Karpas-422 (cell line): ENCODE measurements at regions not wholly inside any gene's neighbourhood (a gene's known extent, or its start where the extent isn't known, plus 50 kb on each side); places are given as distances from the start of the nearest gene placed in this dataset.

Experiments used
- DNase-seq: peaks from one replicate; pipeline ENCODE4 v3.0.0-alpha.2; 2015
- H2AFZ ChIP-seq: fragments of 200-600 bp; sonication (generic); 2 replicates; pipeline ENCODE4 v1.6.1; 2014; ENCODE audit warnings: antibody characterized with exemption, low read length, mixed read lengths
- H3K27ac ChIP-seq: fragments of 200-600 bp; sonication (generic); 2 replicates; pipeline ENCODE4 v1.5.1; 2014; ENCODE audit warnings: mild to moderate bottlenecking, low read length, moderate library complexity
- H3K27me3 ChIP-seq: fragments of 200-600 bp; sonication (generic); 2 replicates; pipeline ENCODE4 v1.6.1; 2014; ENCODE audit warnings: low read length, mixed read lengths
- H3K36me3 ChIP-seq: fragments of 200-600 bp; sonication (generic); 2 replicates; pipeline ENCODE4 v1.6.1; 2014; ENCODE audit warnings: low read length, mixed read lengths; ENCODE audit not compliant: insufficient read depth
- H3K4me1 ChIP-seq: fragments of 200-600 bp; sonication (generic); 2 replicates; pipeline ENCODE4 v1.6.1; 2014; ENCODE audit warnings: mild to moderate bottlenecking, low read length, mixed read lengths
- H3K4me2 ChIP-seq: fragments of 200-600 bp; sonication (generic); 2 replicates; pipeline ENCODE4 v1.6.1; 2014; ENCODE audit warnings: low read length, low read depth, mild to moderate bottlenecking; ENCODE audit not compliant: poor library complexity, severe bottlenecking
- H3K4me3 ChIP-seq: fragments of 200-600 bp; sonication (generic); 2 replicates; pipeline ENCODE4 v1.5.1; 2014; ENCODE audit warnings: mild to moderate bottlenecking, antibody characterized with exemption, low read length, mixed read lengths
- H3K79me2 ChIP-seq: fragments of 200-600 bp; sonication (generic); 2 replicates; pipeline ENCODE4 v1.6.1; 2014; ENCODE audit warnings: mild to moderate bottlenecking, low read length, mixed read lengths
- H3K9ac ChIP-seq: fragments of 200-600 bp; sonication (generic); 2 replicates; pipeline ENCODE4 v1.6.0; 2014; ENCODE audit warnings: low read length
- H3K9me2 ChIP-seq: fragments of 200-600 bp; sonication (generic), shearing (Covaris generic); replicated peaks from 2 replicates; pipeline ENCODE4 v1.6.0; 2014; ENCODE audit warnings: mild to moderate bottlenecking, low read length, moderate library complexity; ENCODE audit not compliant: insufficient read depth
- H3K9me3 ChIP-seq: fragments of 300-700, 200-600 bp; sonication (generic); 2 replicates; pipeline ENCODE4 v1.6.1; 2014; ENCODE audit warnings: low read length, mixed read lengths
- H4K20me1 ChIP-seq: fragments of 200-600 bp; sonication (generic); 2 replicates; pipeline ENCODE4 v1.6.1; 2014; ENCODE audit warnings: mild to moderate bottlenecking, antibody characterized with exemption, low read length, low read depth; ENCODE audit not compliant: insufficient read depth

DNA sequence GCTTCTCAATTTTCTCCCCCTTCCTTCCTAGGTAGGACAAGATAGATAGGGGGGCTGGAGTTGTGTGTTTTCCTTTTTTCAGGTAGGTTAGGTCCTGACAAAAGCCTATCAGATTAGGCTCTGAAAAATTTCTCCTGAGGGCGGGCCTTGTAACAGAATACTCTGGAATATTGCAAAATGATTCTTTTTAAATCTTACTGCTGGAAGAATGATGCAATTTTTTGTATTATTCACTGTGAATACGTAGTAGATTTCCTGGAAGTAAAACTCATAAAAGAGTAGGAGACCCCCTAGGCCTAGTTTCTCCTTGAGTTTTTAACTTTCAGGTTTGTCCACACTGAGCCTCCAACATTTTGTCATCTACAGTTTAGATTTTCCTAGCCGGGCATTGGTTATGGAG, 1701.8 kb downstream of the EFNA5 start:
- H2AFZ ChIP-seq = no peak overlapping the region
- no peaks in the 10 kb centered on the region for H3K27me3 ChIP-seq
- no peak overlapping the region for H3K4me2 ChIP-seq

DNA sequence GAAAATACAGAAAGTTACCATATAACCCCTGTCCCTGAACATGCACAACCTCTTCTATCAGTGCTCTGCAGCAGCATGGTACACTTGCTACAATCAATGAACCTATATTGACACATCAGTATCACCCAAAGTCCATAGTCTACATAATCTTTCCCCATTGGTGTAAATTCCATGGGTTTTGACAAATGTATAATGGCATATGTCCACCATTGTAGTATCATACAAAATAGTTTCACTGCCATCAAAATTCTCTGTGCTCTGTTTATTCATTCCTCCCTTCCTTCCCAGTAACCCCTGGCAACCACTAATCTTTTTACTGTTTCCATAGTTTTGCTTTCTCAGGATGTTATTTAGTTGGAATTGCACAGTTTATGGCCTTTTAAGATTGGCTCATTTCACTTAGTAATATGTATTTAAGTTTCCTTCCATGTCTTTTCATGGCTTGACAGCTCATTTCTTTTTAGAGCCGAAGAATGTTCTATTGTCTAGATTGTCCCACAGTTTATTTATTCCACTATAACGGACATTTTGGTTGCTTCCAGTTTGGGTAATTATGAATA, 1707.0 kb downstream of the EFNA5 start:
- Histone ChIP-seq H2AFZ (no peak overlapping the region), H4K20me1 (no peaks in the 10 kb centered on the region), H3K27me3 (no peaks in the 10 kb centered on the region), H3K9me2 (no peaks in the 10 kb centered on the region), H3K79me2 (no peaks in the 10 kb centered on the region), H3K4me2 (no peak overlapping the region), H3K9me3 (peaks cover 13% of the 10 kb centered on the region), H3K9ac (no peak overlapping the region), H3K4me3 (no peak overlapping the region), H3K36me3 (no peaks in the 10 kb centered on the region), H3K27ac (no peak overlapping the region), H3K4me1 (no peaks in the 10 kb centered on the region)
- no peak for DNase-seq

More for the DNA sequence above, 1701.8 kb downstream of the EFNA5 start:
- no peaks in the 10 kb centered on the region for H3K79me2 ChIP-seq
- H3K4me1 ChIP-seq = no peaks in the 10 kb centered on the region
- no peak for DNase-seq
- H4K20me1 ChIP-seq = no peaks in the 10 kb centered on the region
- peaks cover 13% of the 10 kb centered on the region for H3K9me3 ChIP-seq
- no peaks in the 10 kb centered on the region for H3K9me2 ChIP-seq
- no peaks in the 10 kb centered on the region for H3K36me3 ChIP-seq
- H3K4me3 ChIP-seq = no peak overlapping the region
- H3K9ac ChIP-seq = no peak overlapping the region
- H3K27ac ChIP-seq = no peak overlapping the region

DNA sequence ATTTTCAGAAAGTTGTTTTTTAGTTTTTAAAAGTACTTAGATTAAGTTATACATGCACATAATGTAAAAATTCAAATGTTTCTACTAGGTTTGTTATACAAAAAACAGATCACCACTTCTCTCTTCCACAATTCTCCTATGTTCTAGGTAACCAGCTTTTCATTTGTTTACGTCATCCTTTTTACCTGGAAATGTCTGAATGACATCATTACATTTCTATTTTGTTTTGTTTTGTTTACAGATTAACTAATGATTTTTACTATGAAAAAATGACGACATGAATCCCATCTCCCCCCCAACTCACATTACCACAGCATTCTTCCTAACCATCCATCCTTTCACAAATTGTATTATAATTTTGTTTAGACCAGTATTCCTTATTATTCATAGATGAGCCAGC, 1709.2 kb downstream of the EFNA5 start:
- no peaks in the 10 kb centered on the region for H3K9me2 ChIP-seq
- no peak overlapping the region for H3K27ac ChIP-seq
- no peaks in the 10 kb centered on the region for H3K79me2 ChIP-seq
- H2AFZ ChIP-seq = no peak overlapping the region
- peaks cover 10% of the 10 kb centered on the region; the same call in 1 of the 2 replicates for H3K9me3 ChIP-seq
- H3K4me1 ChIP-seq = no peaks in the 10 kb centered on the region
- no peak overlapping the region for H3K9ac ChIP-seq
- H3K27me3 ChIP-seq = no peaks in the 10 kb centered on the region
- DNase-seq = no peak
- H3K36me3 ChIP-seq = no peaks in the 10 kb centered on the region
- H3K4me3 ChIP-seq = no peak overlapping the region
- no peak overlapping the region for H3K4me2 ChIP-seq
- H4K20me1 ChIP-seq = no peaks in the 10 kb centered on the region

DNA sequence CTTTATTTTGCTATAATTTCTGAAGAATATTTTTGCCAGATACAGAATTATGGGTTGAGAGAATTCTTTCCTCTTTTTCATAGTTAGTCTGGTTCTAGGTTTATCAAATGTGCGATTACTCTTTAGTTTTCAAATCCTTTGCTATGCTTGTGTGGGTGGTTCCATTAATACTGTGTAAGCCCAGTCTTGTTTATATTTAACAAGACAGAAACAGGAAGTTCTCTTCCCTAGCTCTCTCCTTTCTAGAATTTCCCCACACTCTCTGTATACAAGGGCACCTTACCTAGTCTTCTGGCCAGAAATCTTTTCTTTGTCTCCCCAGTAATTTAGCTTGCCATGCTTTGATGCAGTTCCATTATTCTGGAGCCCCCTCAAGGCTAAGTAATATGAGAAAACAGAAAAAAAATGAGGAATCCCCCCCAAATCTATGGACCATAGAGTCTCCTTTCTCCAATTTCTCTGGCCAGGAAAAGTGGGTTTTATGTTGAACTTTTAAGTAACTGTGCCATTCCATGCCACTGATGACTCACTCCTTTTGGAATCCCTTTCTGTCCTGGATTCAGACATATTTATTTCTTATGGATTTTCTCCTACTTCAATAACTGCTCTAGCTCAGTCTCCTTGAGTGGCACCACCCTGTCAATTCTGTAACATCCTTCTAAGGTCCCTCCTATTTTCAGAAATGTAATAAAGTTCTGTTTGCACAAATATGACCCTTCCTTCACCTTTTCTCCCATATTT, 1714.1 kb downstream of the EFNA5 start:
- Histone ChIP-seq H3K9me3 (peaks cover 3% of the 10 kb centered on the region), H2AFZ (no peak overlapping the region)

DNA sequence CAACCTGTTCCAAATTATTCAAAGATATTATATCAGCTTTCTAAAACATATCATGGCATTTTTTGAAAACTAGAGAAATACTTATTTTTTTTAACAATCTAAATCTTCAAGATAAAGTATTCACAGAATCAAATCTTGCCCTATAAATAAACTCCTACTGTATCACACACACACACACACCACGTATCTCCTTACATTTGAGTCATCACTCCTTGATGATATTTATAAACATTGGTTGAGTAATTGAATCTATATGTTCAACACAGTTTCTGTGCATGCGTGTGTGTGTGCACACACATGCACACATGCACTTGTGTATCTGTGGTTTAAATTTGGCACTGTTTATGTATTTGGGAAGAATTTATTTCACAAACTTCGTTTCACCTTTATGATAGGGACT, 1716.4 kb downstream of the EFNA5 start:
- Histone ChIP-seq H3K9me2 (no peaks in the 10 kb centered on the region), H3K36me3 (no peaks in the 10 kb centered on the region), H3K4me1 (no peaks in the 10 kb centered on the region), H3K9ac (no peak overlapping the region), H3K9me3 (peaks cover 9% of the 10 kb centered on the region), H3K27ac (no peak overlapping the region), H4K20me1 (no peaks in the 10 kb centered on the region), H3K4me2 (no peak overlapping the region), H3K79me2 (no peaks in the 10 kb centered on the region), H3K4me3 (no peak overlapping the region), H3K27me3 (no peaks in the 10 kb centered on the region), H2AFZ (no peak overlapping the region)
- no peak for DNase-seq

More for the DNA sequence above, 1714.1 kb downstream of the EFNA5 start:
- no peaks in the 10 kb centered on the region for H3K27me3 ChIP-seq
- H3K27ac ChIP-seq = no peak overlapping the region
- no peaks in the 10 kb centered on the region for H3K36me3 ChIP-seq
- no peaks in the 10 kb centered on the region for H3K4me1 ChIP-seq
- H4K20me1 ChIP-seq = no peaks in the 10 kb centered on the region
- no peak for DNase-seq
- no peak overlapping the region for H3K9ac ChIP-seq
- H3K9me2 ChIP-seq = no peaks in the 10 kb centered on the region
- H3K4me3 ChIP-seq = no peak overlapping the region
- no peaks in the 10 kb centered on the region for H3K79me2 ChIP-seq
- no peak overlapping the region for H3K4me2 ChIP-seq

DNA sequence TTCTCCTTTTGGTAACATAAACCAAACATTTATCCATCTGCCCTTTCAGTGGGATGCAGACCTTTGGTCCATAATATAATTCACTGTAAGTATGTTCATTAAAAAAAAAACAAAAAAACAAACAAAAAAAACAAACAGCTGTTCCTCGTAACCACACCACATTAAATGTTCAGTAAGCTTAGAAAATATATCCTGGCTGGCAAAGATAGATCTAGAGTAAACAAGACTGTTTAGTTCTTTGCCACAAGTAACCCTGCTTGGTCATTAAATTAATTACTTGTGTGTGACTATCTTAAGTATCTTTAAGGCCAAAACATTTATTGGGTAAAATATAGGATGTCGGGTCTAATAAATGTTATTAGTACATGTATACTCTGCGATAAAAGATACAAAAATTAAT, 1717.1 kb downstream of the EFNA5 start:
- no peak overlapping the region for H2AFZ ChIP-seq
- H3K27me3 ChIP-seq = no peaks in the 10 kb centered on the region
- no peak for DNase-seq
- no peak overlapping the region for H3K27ac ChIP-seq
- H4K20me1 ChIP-seq = no peaks in the 10 kb centered on the region
- H3K4me2 ChIP-seq = no peak overlapping the region
- no peaks in the 10 kb centered on the region for H3K36me3 ChIP-seq
- no peaks in the 10 kb centered on the region for H3K9me2 ChIP-seq
- H3K4me1 ChIP-seq = no peaks in the 10 kb centered on the region
- no peak overlapping the region for H3K4me3 ChIP-seq
- no peak overlapping the region for H3K9ac ChIP-seq
- no peaks in the 10 kb centered on the region for H3K79me2 ChIP-seq
- H3K9me3 ChIP-seq = peaks cover 9% of the 10 kb centered on the region

DNA sequence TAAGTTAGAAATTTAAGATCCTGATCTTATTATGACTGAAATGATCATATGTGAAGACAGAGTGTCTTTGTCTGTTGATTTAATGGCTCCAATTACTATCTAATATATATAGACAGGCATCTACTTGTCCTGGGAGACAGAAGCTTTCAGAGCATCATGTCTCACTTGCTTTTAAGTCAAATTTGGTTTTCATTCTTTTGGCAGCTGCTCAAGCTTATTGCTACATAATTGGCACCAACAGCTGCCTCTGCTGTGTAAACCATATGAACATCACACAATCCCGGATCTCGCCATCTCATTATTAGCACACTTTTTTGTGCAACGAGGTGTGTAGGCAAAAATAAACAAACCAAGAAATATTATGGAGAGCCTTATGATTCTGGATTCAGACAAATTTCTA, 1717.9 kb downstream of the EFNA5 start:
- no peak overlapping the region for H3K4me2 ChIP-seq
- H4K20me1 ChIP-seq = no peaks in the 10 kb centered on the region
- no peak overlapping the region for H3K27ac ChIP-seq
- H3K27me3 ChIP-seq = no peaks in the 10 kb centered on the region
- H3K36me3 ChIP-seq = no peaks in the 10 kb centered on the region
- H3K9me3 ChIP-seq = peaks cover 9% of the 10 kb centered on the region
- H3K9me2 ChIP-seq = no peaks in the 10 kb centered on the region
- no peak for DNase-seq
- H3K79me2 ChIP-seq = no peaks in the 10 kb centered on the region
- H3K4me1 ChIP-seq = no peaks in the 10 kb centered on the region
- H3K4me3 ChIP-seq = no peak overlapping the region
- no peak overlapping the region for H3K9ac ChIP-seq
- H2AFZ ChIP-seq = no peak overlapping the region

DNA sequence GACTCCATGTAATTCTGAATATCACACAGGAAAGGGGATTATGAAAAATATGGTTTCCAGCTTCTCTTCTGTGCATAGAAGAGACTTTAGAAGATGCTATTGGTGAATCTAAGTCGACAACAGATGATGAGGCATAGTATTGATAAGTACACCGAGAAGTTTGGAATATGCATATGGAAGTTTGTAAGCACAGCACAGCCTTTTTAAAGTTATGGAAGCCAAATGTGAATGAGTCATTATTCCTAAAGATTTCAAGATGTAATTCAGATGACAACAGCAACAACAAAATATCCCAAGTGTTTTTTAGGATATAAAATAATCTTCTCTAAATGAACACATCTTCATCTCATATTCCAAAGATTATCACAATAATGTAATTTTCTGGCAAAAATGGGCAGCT, 1723.3 kb downstream of the EFNA5 start:
- Histone ChIP-seq H3K4me2 (no peak overlapping the region), H3K36me3 (no peaks in the 10 kb centered on the region), H4K20me1 (no peaks in the 10 kb centered on the region), H3K79me2 (no peaks in the 10 kb centered on the region), H3K4me3 (no peak overlapping the region), H3K9me2 (no peaks in the 10 kb centered on the region), H3K27ac (no peak overlapping the region), H3K4me1 (no peaks in the 10 kb centered on the region), H3K9ac (no peak overlapping the region), H3K27me3 (no peaks in the 10 kb centered on the region), H2AFZ (no peak overlapping the region), H3K9me3 (peaks cover 22% of the 10 kb centered on the region)
- DNase-seq = no peak
